ENCODE measurements at regions not wholly inside any gene's neighbourhood (a gene's known extent, or its start where the extent isn't known, plus 50 kb on each side); places are given as distances from the start of the nearest gene placed in this dataset.

DNA sequence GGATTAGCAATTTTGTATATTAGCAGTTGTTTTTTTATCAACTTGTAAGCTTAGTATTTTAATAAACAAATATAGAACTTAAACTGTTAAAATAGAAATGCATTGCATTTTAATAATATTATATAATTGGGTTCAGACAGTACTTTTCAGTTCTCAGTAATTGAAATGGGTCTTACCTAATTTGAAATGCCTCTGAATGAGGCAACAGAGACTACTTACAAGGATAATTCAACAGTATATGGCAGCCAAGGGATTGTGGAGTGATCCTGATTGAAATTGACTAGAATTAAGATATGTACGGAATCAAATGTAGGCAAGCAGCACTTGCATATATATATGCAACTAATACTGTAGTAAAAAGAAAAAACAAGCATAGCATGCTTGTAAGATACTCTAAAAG, 1503.9 kb upstream of the MIR17HG start:
- Histone ChIP-seq H3K4me1 (ENCODE audit: control insufficient read depth in 1 of 2, insufficient read depth in 2 of 2, low read length in 2 of 2) (no peaks in the 10 kb centered on the region), H3K27me3 (ENCODE audit: control insufficient read depth in 1 of 2, insufficient read depth in 2 of 2, low read length in 2 of 2) (no peaks in the 10 kb centered on the region), H3K4me3 (ENCODE audit: low read depth in 1 of 2, low read length in 2 of 2) (no peak overlapping the region), H3K9ac (ENCODE audit: low read depth in 1 of 2, low read length in 2 of 2) (no peak overlapping the region), H3K27ac (ENCODE audit: low read depth, low read length) (no peak overlapping the region), H3K9me3 (ENCODE audit: control insufficient read depth in 1 of 2, low read length in 2 of 2) (no peaks in the 10 kb centered on the region), H3K36me3 (ENCODE audit: control insufficient read depth in 1 of 2, insufficient read depth in 2 of 2, low read length in 2 of 2) (no peaks in the 10 kb centered on the region)

DNA sequence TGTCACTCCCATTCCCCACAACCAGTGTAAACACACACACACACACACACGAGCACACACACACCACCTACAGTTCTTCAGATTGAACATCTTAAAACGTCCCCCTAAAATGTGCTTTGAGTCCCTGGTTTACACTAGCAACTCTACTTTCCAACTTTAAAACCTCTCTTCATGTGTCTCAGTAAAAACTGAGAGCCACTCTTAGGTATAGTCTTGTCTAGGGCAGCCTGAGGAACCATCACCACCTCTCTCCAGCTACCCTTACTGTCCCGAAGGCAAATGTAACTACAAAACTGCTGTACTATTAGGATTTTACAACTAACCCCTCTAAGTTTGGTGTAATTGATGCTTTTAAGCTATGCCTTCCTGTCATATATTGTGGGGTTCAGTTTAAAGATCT, 1501.6 kb upstream of the MIR17HG start:
- Histone ChIP-seq H3K36me3 (ENCODE audit: control insufficient read depth in 1 of 2, insufficient read depth in 2 of 2, low read length in 2 of 2) (no peaks in the 10 kb centered on the region), H3K27ac (ENCODE audit: low read depth, low read length) (no peak overlapping the region), H3K4me3 (ENCODE audit: low read depth in 1 of 2, low read length in 2 of 2) (no peak overlapping the region), H3K27me3 (ENCODE audit: control insufficient read depth in 1 of 2, insufficient read depth in 2 of 2, low read length in 2 of 2) (no peaks in the 10 kb centered on the region), H3K9ac (ENCODE audit: low read depth in 1 of 2, low read length in 2 of 2) (no peak overlapping the region), H3K4me1 (ENCODE audit: control insufficient read depth in 1 of 2, insufficient read depth in 2 of 2, low read length in 2 of 2) (no peaks in the 10 kb centered on the region), H3K9me3 (ENCODE audit: control insufficient read depth in 1 of 2, low read length in 2 of 2) (no peaks in the 10 kb centered on the region)

DNA sequence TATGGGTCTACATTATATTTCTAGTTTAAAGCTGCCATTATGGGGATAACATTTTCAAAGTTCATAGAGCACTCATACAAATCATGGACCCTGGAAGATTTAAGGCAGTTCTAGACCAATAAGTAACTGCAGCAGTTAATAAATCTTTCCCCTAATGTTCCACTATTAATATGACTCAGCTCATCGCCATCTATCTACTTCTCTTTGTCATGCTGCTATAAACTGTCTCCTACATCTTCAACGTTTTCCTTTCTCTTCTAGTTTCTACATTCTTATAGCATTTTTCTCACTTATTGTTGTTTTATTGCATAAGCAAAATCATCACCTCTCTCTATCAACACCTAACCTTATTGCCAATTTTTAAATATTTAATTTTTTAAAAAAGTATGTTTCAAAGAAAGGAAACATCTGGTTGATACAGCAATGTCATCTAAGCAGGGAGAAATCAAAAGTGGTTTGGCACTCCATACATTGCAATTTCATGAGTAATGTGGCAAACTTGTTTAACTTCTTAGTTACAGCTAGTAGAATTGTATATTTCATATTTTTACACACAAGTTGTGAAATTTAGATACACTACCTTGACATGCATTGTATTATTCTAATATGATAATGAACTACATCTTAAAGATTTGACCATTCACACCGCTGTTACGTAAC, 1500.4 kb upstream of the MIR17HG start:
- Histone ChIP-seq H3K4me1 (ENCODE audit: control insufficient read depth in 1 of 2, insufficient read depth in 2 of 2, low read length in 2 of 2) (no peaks in the 10 kb centered on the region), H3K27ac (ENCODE audit: low read depth, low read length) (no peak overlapping the region), H3K9me3 (ENCODE audit: control insufficient read depth in 1 of 2, low read length in 2 of 2) (peaks cover 0 to under 1% of the 10 kb centered on the region in 2 donors), H3K4me3 (ENCODE audit: low read depth in 1 of 2, low read length in 2 of 2) (no peak overlapping the region), H3K27me3 (ENCODE audit: control insufficient read depth in 1 of 2, insufficient read depth in 2 of 2, low read length in 2 of 2) (no peaks in the 10 kb centered on the region), H3K36me3 (ENCODE audit: control insufficient read depth in 1 of 2, insufficient read depth in 2 of 2, low read length in 2 of 2) (no peaks in the 10 kb centered on the region), H3K9ac (ENCODE audit: low read depth in 1 of 2, low read length in 2 of 2) (no peak overlapping the region)

DNA sequence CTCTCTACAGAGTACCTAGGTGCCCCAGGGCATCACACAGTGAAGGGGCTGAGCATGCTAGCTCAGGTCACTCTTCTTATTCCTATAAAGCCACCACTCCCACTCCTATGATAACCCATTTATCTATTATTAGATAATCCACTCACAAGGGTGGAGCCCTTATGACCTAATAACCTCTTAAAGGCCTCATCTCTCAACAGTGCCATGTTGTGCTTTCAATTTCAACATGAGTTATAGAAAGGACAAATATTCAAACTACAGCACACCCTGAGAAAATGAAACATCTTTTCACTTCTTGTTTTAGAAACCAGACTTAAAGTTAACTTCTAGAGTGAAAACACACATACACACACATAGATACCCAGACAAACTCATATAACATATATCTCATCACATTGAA, 1494.9 kb upstream of the MIR17HG start:
- H3K9me3 ChIP-seq (ENCODE audit: control insufficient read depth in 1 of 2, low read length in 2 of 2) = peaks cover 0 to 5% of the 10 kb centered on the region in 2 donors
- H3K36me3 ChIP-seq (ENCODE audit: control insufficient read depth in 1 of 2, insufficient read depth in 2 of 2, low read length in 2 of 2) = no peaks in the 10 kb centered on the region
- no peaks in the 10 kb centered on the region for H3K27me3 ChIP-seq (ENCODE audit: control insufficient read depth in 1 of 2, insufficient read depth in 2 of 2, low read length in 2 of 2)
- H3K27ac ChIP-seq (ENCODE audit: low read depth, low read length) = no peak overlapping the region
- no peaks in the 10 kb centered on the region for H3K4me1 ChIP-seq (ENCODE audit: control insufficient read depth in 1 of 2, insufficient read depth in 2 of 2, low read length in 2 of 2)
- no peak overlapping the region for H3K9ac ChIP-seq (ENCODE audit: low read depth in 1 of 2, low read length in 2 of 2)
- H3K4me3 ChIP-seq (ENCODE audit: low read depth in 1 of 2, low read length in 2 of 2) = no peak overlapping the region

DNA sequence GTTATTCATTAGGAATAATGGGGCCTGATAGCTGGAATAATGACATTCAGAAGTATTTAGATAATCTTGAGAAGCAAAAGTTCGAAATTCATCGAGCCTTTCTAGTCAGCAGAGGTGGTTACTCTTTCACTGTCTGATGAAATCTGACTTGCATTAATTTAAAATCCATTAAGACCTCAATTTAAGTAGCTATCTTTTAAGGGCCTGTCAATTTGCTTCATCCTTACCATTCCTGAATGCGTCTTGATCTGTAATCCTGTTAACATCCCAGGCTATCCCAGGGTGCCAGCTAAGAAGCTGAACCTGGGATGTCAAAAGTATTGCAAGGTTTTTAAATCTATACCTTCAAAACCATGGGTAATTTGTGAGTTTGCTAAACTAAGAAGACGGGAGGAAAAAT, 1491.0 kb upstream of the MIR17HG start:
- Histone ChIP-seq H3K27ac (ENCODE audit: low read depth, low read length) (no peak overlapping the region), H3K36me3 (ENCODE audit: control insufficient read depth in 1 of 2, insufficient read depth in 2 of 2, low read length in 2 of 2) (no peaks in the 10 kb centered on the region), H3K4me1 (ENCODE audit: control insufficient read depth in 1 of 2, insufficient read depth in 2 of 2, low read length in 2 of 2) (no peaks in the 10 kb centered on the region), H3K27me3 (ENCODE audit: control insufficient read depth in 1 of 2, insufficient read depth in 2 of 2, low read length in 2 of 2) (no peaks in the 10 kb centered on the region), H3K9me3 (ENCODE audit: control insufficient read depth in 1 of 2, low read length in 2 of 2) (peaks cover 0 to 5% of the 10 kb centered on the region in 2 donors), H3K9ac (ENCODE audit: low read depth in 1 of 2, low read length in 2 of 2) (no peak overlapping the region), H3K4me3 (ENCODE audit: low read depth in 1 of 2, low read length in 2 of 2) (no peak overlapping the region)

DNA sequence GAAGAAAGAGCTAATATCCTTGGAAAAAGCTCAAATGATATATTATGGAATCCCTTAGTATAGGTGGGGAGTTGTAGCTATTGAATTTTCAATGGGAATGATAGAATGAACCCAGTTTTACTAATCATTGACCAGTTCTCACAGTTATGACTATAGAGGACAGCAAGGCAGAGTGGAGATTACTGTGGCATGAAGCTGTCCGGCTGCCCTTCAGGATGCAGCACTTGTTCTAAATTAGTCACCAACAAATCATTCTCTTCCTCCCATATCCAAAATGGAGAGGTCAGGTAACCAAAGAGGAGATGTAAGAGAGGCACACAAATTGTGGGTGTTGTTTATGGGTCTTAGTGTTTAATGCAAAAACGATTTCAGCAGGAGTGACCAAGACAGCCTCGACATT, 1490.0 kb upstream of the MIR17HG start:
- H3K27ac ChIP-seq (ENCODE audit: low read depth, low read length) = no peak overlapping the region
- H3K36me3 ChIP-seq (ENCODE audit: control insufficient read depth in 1 of 2, insufficient read depth in 2 of 2, low read length in 2 of 2) = no peaks in the 10 kb centered on the region
- H3K4me1 ChIP-seq (ENCODE audit: control insufficient read depth in 1 of 2, insufficient read depth in 2 of 2, low read length in 2 of 2) = no peaks in the 10 kb centered on the region
- H3K4me3 ChIP-seq (ENCODE audit: low read depth in 1 of 2, low read length in 2 of 2) = no peak overlapping the region
- H3K9me3 ChIP-seq (ENCODE audit: control insufficient read depth in 1 of 2, low read length in 2 of 2) = no peaks in the 10 kb centered on the region
- no peaks in the 10 kb centered on the region for H3K27me3 ChIP-seq (ENCODE audit: control insufficient read depth in 1 of 2, insufficient read depth in 2 of 2, low read length in 2 of 2)
- no peak overlapping the region for H3K9ac ChIP-seq (ENCODE audit: low read depth in 1 of 2, low read length in 2 of 2)

DNA sequence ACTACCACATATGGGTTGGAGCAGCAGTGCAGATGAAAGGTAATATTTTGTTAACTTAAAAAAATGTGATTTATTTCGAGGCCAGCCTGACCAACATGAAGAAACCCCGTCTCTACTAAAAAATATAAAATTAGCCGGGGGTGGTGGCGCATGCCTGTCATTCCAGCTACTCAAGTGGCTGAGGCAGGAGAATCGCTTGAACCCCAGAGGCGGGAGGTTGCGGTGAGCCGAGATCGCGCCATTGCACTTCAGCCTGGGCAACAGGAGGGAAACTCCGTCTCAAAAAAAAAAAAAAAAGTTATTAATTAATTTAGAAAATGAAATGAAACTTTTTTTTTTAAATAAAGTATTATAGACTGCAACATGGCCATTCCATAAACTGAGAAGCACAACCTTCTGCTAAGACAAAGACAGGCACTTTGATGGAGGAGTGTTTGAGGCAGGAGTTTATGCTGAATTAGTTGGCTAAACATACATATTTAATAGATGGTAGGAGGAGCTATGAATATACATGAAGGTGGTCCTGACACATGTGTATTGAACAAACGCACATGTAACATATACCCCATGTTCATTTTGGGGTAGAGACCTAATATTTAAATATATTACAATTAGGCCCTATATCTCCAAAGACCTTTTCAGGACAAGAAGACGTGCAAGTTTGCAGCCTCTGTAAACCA, 1485.3 kb upstream of the MIR17HG start:
- no peaks in the 10 kb centered on the region for H3K36me3 ChIP-seq (ENCODE audit: control insufficient read depth in 1 of 2, insufficient read depth in 2 of 2, low read length in 2 of 2)
- no peaks in the 10 kb centered on the region for H3K9me3 ChIP-seq (ENCODE audit: control insufficient read depth in 1 of 2, low read length in 2 of 2)
- H3K27ac ChIP-seq (ENCODE audit: low read depth, low read length) = no peak overlapping the region
- no peak overlapping the region for H3K4me3 ChIP-seq (ENCODE audit: low read depth in 1 of 2, low read length in 2 of 2)
- no peaks in the 10 kb centered on the region for H3K4me1 ChIP-seq (ENCODE audit: control insufficient read depth in 1 of 2, insufficient read depth in 2 of 2, low read length in 2 of 2)
- H3K27me3 ChIP-seq (ENCODE audit: control insufficient read depth in 1 of 2, insufficient read depth in 2 of 2, low read length in 2 of 2) = no peaks in the 10 kb centered on the region
- no peak overlapping the region for H3K9ac ChIP-seq (ENCODE audit: low read depth in 1 of 2, low read length in 2 of 2)

DNA sequence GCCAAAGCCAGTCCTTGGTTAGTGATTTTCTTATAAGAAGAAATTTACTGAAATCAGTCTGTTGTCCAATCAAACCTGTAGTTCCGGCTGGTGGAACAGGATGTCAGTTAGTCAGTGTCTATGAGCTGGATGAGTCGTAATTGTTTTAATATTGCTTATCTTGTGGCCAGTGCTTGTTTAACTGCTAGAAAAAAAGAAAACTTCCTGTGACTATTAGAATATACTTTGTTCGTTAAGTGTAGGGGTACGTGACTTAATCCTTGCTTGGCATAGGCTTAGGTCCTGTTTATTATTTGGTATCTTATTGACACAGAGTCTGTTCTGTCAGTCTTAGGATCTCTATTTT, 1484.8 kb upstream of the MIR17HG start:
- no peaks in the 10 kb centered on the region for H3K36me3 ChIP-seq (ENCODE audit: control insufficient read depth in 1 of 2, insufficient read depth in 2 of 2, low read length in 2 of 2)
- no peak overlapping the region for H3K27ac ChIP-seq (ENCODE audit: low read depth, low read length)
- H3K9me3 ChIP-seq (ENCODE audit: control insufficient read depth in 1 of 2, low read length in 2 of 2) = no peaks in the 10 kb centered on the region
- H3K4me1 ChIP-seq (ENCODE audit: control insufficient read depth in 1 of 2, insufficient read depth in 2 of 2, low read length in 2 of 2) = no peaks in the 10 kb centered on the region
- H3K9ac ChIP-seq (ENCODE audit: low read depth in 1 of 2, low read length in 2 of 2) = no peak overlapping the region
- no peaks in the 10 kb centered on the region for H3K27me3 ChIP-seq (ENCODE audit: control insufficient read depth in 1 of 2, insufficient read depth in 2 of 2, low read length in 2 of 2)
- H3K4me3 ChIP-seq (ENCODE audit: low read depth in 1 of 2, low read length in 2 of 2) = no peak overlapping the region

DNA sequence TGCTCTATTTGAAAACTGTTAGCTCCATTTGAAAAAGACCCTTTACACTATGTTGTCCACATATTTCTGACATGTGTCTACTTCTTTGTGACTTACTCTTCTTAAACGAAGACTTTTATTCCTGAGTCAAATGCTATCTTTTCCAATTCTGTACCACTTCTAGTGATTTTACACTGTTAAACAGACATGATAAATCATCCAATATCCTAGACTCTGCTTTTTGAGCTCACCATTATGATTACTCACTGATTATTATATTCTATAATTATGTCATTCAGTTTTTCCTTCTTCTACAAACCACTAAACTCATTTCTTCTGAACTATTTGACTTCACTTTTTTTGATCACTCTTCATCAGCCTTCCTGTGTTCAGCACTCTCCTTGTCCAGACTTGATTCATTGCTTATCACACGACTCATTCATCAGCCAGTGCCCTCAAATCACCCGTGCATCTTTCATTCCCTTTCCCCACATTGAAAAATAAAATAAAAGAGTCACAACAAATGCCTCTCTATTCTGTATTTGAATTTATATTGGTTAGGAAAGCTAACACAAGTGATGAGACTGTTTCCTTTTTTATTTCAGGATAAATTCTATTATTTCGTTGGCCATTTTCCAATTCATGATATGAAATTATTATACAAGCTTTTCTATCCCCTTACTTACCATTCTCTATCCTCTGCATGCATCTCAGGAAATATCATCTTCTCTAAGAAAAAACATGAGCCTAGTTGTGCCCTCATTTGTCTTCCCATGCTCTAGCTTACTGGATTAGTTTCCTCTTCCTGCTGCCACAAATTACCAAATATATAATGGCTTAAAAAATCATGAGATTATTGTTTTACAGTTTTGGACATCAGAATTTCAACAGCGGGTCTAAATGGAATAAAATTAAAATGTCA, 1482.1 kb upstream of the MIR17HG start:
- no peak overlapping the region for H3K9ac ChIP-seq (ENCODE audit: low read depth in 1 of 2, low read length in 2 of 2)
- no peaks in the 10 kb centered on the region for H3K9me3 ChIP-seq (ENCODE audit: control insufficient read depth in 1 of 2, low read length in 2 of 2)
- H3K27ac ChIP-seq (ENCODE audit: low read depth, low read length) = no peak overlapping the region
- H3K4me3 ChIP-seq (ENCODE audit: low read depth in 1 of 2, low read length in 2 of 2) = no peak overlapping the region
- H3K36me3 ChIP-seq (ENCODE audit: control insufficient read depth in 1 of 2, insufficient read depth in 2 of 2, low read length in 2 of 2) = no peaks in the 10 kb centered on the region
- H3K4me1 ChIP-seq (ENCODE audit: control insufficient read depth in 1 of 2, insufficient read depth in 2 of 2, low read length in 2 of 2) = no peaks in the 10 kb centered on the region
- H3K27me3 ChIP-seq (ENCODE audit: control insufficient read depth in 1 of 2, insufficient read depth in 2 of 2, low read length in 2 of 2) = no peaks in the 10 kb centered on the region

DNA sequence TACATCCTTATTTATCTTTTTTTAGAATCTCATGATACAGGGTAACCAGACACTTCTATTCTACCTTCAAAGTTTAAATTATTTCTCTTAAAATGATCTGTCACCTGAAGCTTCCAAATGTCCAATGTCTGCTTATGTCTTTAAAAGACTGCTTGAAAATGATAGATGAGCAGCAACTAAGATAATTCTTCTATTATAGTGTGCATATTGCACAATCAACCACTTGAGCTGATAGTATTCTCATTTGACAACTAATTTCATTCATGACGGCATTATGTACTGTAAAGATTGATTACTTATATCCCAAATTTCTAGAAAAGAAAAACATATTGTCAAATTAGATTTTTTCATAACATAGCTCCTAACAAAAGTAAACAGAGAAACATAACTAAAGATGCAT, 1478.2 kb upstream of the MIR17HG start:
- no peak overlapping the region for H3K4me3 ChIP-seq (ENCODE audit: low read depth in 1 of 2, low read length in 2 of 2)
- no peak overlapping the region for H3K27ac ChIP-seq (ENCODE audit: low read depth, low read length)
- H3K27me3 ChIP-seq (ENCODE audit: control insufficient read depth in 1 of 2, insufficient read depth in 2 of 2, low read length in 2 of 2) = no peaks in the 10 kb centered on the region
- H3K36me3 ChIP-seq (ENCODE audit: control insufficient read depth in 1 of 2, insufficient read depth in 2 of 2, low read length in 2 of 2) = no peaks in the 10 kb centered on the region
- no peak overlapping the region for H3K9ac ChIP-seq (ENCODE audit: low read depth in 1 of 2, low read length in 2 of 2)
- no peaks in the 10 kb centered on the region for H3K4me1 ChIP-seq (ENCODE audit: control insufficient read depth in 1 of 2, insufficient read depth in 2 of 2, low read length in 2 of 2)
- no peaks in the 10 kb centered on the region for H3K9me3 ChIP-seq (ENCODE audit: control insufficient read depth in 1 of 2, low read length in 2 of 2)
